ENCODE measurements at regions not wholly inside any gene's neighbourhood (a gene's known extent, or its start where the extent isn't known, plus 50 kb on each side); places are given as distances from the start of the nearest gene placed in this dataset.

DNA sequence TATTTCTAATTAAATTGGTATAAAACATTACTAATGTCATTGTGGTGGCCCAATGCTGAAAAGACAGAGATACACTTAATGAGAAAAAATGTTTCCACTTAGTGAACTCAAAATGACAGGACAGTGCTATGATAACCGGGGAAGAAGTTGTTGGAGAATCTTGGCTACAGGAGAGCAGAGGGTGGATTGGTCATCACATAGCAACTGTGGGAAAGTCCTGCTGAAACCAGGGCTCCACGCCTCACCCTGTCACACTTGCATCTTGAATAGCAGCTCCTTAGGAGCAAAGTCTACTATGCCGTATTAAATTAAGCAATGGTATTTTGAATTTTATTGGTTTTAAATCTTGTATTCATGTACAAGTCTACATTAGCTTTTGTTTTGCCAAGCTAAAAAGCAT, 225.5 kb downstream of the KLF6 start:
- TF ChIP-seq, protein P1, sequence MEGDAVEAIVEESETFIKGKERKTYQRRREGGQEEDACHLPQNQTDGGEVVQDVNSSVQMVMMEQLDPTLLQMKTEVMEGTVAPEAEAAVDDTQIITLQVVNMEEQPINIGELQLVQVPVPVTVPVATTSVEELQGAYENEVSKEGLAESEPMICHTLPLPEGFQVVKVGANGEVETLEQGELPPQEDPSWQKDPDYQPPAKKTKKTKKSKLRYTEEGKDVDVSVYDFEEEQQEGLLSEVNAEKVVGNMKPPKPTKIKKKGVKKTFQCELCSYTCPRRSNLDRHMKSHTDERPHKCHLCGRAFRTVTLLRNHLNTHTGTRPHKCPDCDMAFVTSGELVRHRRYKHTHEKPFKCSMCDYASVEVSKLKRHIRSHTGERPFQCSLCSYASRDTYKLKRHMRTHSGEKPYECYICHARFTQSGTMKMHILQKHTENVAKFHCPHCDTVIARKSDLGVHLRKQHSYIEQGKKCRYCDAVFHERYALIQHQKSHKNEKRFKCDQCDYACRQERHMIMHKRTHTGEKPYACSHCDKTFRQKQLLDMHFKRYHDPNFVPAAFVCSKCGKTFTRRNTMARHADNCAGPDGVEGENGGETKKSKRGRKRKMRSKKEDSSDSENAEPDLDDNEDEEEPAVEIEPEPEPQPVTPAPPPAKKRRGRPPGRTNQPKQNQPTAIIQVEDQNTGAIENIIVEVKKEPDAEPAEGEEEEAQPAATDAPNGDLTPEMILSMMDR (IDR thresholded peaks at IDR 0.05) = no peak
- TF ChIP-seq EP300 (IDR thresholded peaks at IDR 0.05) (no peak), POLR2A (IDR thresholded peaks at IDR 0.05) (no peak)

Measured in stomach (tissue), 4 donors.